HG03175 (cell line): ENCODE measurements at regions not wholly inside any gene's neighbourhood (a gene's known extent, or its start where the extent isn't known, plus 50 kb on each side); places are given as distances from the start of the nearest gene placed in this dataset.
"Not testable (repeated sequence)": the region's sequence is repeated elsewhere in the genome, so short reads cannot be mapped to it uniquely, and the experiment has no call there.

Experiments used
- ATAC-seq: cut with Tn5 transposase; IDR thresholded peaks from one replicate; pipeline ENCODE4 v1.9.1; 2021; ENCODE audit warnings: mild to moderate bottlenecking, moderate library complexity; ENCODE audit not compliant: unreplicated experiment

- no peak for ATAC-seq
Observed at GRCh38 chr9:86997156-86997555, 49.9 kb upstream of the GAS1 start.

- no peak for ATAC-seq
Observed at GRCh38 chr9:86997951-86998350, 50.6 kb upstream of the GAS1 start.

- ATAC-seq = no peak
Observed at GRCh38 chr9:87002517-87002916, 55.2 kb upstream of the GAS1 start.

GRCh38 chr9:87004016-87004415 is 56.7 kb upstream of the GAS1 start:
- no peak for ATAC-seq

- no peak for ATAC-seq
Observed at GRCh38 chr9:87006956-87007355, 59.6 kb upstream of the GAS1 start.

GRCh38 chr9:87007711-87008366 is 60.5 kb upstream of the GAS1 start:
- no peak for ATAC-seq

- no peak for ATAC-seq
Observed at GRCh38 chr9:87008667-87009066, 61.4 kb upstream of the GAS1 start.

GRCh38 chr9:87010626-87011025 is 63.3 kb upstream of the GAS1 start:
- no peak for ATAC-seq

GRCh38 chr9:87011551-87011950 is 64.2 kb upstream of the GAS1 start:
- ATAC-seq = no peak

GRCh38 chr9:87013490-87013889 is 66.2 kb upstream of the GAS1 start:
- no peak for ATAC-seq

GRCh38 chr9:87014436-87014835 is 67.1 kb upstream of the GAS1 start:
- no peak for ATAC-seq

- no peak for ATAC-seq
Observed at GRCh38 chr9:87016681-87017080, 69.4 kb upstream of the GAS1 start.

- no peak for ATAC-seq
Observed at GRCh38 chr9:87020169-87020950, 73.1 kb upstream of the GAS1 start.

- no peak for ATAC-seq
Observed at GRCh38 chr9:87022178-87022577, 74.9 kb upstream of the GAS1 start.

GRCh38 chr9:87026204-87026603 is 78.9 kb upstream of the GAS1 start:
- ATAC-seq = no peak

- not testable (repeated sequence) for ATAC-seq
Observed at GRCh38 chr9:87028836-87029235, 81.5 kb upstream of the GAS1 start.

GRCh38 chr9:87029905-87030304 is 82.6 kb upstream of the GAS1 start:
- no peak for ATAC-seq

GRCh38 chr9:87034841-87035240 is 87.5 kb upstream of the GAS1 start:
- no peak for ATAC-seq

GRCh38 chr9:87035879-87036278 is 88.6 kb upstream of the GAS1 start:
- no peak for ATAC-seq

GRCh38 chr9:87036506-87036905 is 89.2 kb upstream of the GAS1 start:
- no peak for ATAC-seq

- no peak for ATAC-seq
Observed at GRCh38 chr9:87039809-87040392, 92.6 kb upstream of the GAS1 start.

- no peak for ATAC-seq
Observed at GRCh38 chr9:87040410-87041009, 93.2 kb upstream of the GAS1 start.
